ENCODE measurements at regions not wholly inside any gene's neighbourhood (a gene's known extent, or its start where the extent isn't known, plus 50 kb on each side); places are given as distances from the start of the nearest gene placed in this dataset.

DNA sequence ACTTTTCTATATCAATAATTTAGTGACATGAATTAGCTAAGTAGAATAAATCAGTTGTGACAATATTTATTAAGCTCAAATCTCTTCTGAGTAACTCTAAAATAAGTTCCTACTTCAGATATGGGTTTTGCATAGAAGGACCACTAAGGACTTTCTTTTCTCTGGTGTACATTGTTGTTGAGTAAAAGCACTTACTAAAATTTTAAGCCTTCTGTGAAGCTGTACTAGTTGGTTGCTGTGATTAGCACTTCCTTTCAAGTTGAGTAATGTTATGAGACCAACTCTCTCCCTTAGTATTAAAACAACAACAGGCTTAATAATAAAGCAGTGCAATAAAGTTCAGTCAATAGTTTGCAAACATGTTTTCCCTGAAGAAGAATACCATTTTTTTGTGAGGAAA is 667.4 kb upstream of the NDST4 start:
- BruUV-seq (replicated peaks): no TSS peak
- in situ Hi-C loops (cut with HindIII; ENCODE audit: low pct_unique_long_range_greater_than_20kb, low sequenced_read_pairs): no loop called here

GRCh38 chr4:115780268-115780667 is 666.8 kb upstream of the NDST4 start:
- Histone ChIP-seq H3K27me3 (ENCODE audit: control insufficient read depth, insufficient read depth, low read length) (no peaks in the 10 kb centered on the region), H3K27ac (ENCODE audit: low read length) (no peak overlapping the region), H3K4me3 (ENCODE audit: low read depth in 2 of 2, low read length in 2 of 2) (no peak overlapping the region), H3K4me1 (ENCODE audit: control insufficient read depth, insufficient read depth, low read length) (no peaks in the 10 kb centered on the region), H3K36me3 (ENCODE audit: control insufficient read depth, insufficient read depth, low read length) (no peaks in the 10 kb centered on the region), H3K9me3 (ENCODE audit: control insufficient read depth, insufficient read depth, low read depth, low read length) (no peaks in the 10 kb centered on the region)
- no peak for ATAC-seq
- intact Hi-C loops (cut with micrococcal nuclease; ENCODE audit: unreplicated experiment) (no loop called here), in situ Hi-C loops (cut with HindIII; ENCODE audit: low pct_unique_long_range_greater_than_20kb, low sequenced_read_pairs) (no loop called here)
- CTCF ChIA-PET: no interaction called here
- POLR2A ChIA-PET: no interaction called here
- DNase-seq (ENCODE audit: low read depth, low spot score): no peak
- TF ChIP-seq, protein P1, sequence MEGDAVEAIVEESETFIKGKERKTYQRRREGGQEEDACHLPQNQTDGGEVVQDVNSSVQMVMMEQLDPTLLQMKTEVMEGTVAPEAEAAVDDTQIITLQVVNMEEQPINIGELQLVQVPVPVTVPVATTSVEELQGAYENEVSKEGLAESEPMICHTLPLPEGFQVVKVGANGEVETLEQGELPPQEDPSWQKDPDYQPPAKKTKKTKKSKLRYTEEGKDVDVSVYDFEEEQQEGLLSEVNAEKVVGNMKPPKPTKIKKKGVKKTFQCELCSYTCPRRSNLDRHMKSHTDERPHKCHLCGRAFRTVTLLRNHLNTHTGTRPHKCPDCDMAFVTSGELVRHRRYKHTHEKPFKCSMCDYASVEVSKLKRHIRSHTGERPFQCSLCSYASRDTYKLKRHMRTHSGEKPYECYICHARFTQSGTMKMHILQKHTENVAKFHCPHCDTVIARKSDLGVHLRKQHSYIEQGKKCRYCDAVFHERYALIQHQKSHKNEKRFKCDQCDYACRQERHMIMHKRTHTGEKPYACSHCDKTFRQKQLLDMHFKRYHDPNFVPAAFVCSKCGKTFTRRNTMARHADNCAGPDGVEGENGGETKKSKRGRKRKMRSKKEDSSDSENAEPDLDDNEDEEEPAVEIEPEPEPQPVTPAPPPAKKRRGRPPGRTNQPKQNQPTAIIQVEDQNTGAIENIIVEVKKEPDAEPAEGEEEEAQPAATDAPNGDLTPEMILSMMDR (IDR thresholded peaks at IDR 0.05): no peak
- TF ChIP-seq POLR2AphosphoS5 (IDR thresholded peaks at IDR 0.05; ENCODE audit: low read depth, low read length) (no peak), SIN3A (IDR thresholded peaks at IDR 0.05; ENCODE audit: borderline replicate concordance, insufficient read depth, low read depth, low read length) (no peak), TCF7L2 (IDR thresholded peaks at IDR 0.05; ENCODE audit: low read depth, low read length) (no peak)
- TF ChIP-seq, protein P2, sequence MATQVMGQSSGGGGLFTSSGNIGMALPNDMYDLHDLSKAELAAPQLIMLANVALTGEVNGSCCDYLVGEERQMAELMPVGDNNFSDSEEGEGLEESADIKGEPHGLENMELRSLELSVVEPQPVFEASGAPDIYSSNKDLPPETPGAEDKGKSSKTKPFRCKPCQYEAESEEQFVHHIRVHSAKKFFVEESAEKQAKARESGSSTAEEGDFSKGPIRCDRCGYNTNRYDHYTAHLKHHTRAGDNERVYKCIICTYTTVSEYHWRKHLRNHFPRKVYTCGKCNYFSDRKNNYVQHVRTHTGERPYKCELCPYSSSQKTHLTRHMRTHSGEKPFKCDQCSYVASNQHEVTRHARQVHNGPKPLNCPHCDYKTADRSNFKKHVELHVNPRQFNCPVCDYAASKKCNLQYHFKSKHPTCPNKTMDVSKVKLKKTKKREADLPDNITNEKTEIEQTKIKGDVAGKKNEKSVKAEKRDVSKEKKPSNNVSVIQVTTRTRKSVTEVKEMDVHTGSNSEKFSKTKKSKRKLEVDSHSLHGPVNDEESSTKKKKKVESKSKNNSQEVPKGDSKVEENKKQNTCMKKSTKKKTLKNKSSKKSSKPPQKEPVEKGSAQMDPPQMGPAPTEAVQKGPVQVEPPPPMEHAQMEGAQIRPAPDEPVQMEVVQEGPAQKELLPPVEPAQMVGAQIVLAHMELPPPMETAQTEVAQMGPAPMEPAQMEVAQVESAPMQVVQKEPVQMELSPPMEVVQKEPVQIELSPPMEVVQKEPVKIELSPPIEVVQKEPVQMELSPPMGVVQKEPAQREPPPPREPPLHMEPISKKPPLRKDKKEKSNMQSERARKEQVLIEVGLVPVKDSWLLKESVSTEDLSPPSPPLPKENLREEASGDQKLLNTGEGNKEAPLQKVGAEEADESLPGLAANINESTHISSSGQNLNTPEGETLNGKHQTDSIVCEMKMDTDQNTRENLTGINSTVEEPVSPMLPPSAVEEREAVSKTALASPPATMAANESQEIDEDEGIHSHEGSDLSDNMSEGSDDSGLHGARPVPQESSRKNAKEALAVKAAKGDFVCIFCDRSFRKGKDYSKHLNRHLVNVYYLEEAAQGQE (IDR thresholded peaks at IDR 0.05; ENCODE audit: insufficient read depth in 1 of 2, low read depth in 2 of 2, low read length in 1 of 2): no peak
- BruUV-seq (replicated peaks): no TSS peak

More for the DNA sequence above, 667.4 kb upstream of the NDST4 start:
- intact Hi-C loops (cut with micrococcal nuclease; ENCODE audit: unreplicated experiment): no loop called here
- no peak for DNase-seq (ENCODE audit: low read depth, low spot score)
- TF ChIP-seq, protein P2 (IDR thresholded peaks at IDR 0.05; ENCODE audit: insufficient read depth in 1 of 2, low read depth in 2 of 2, low read length in 1 of 2): no peak
- TF ChIP-seq POLR2AphosphoS5 (IDR thresholded peaks at IDR 0.05; ENCODE audit: low read depth, low read length) (no peak), SIN3A (IDR thresholded peaks at IDR 0.05; ENCODE audit: borderline replicate concordance, insufficient read depth, low read depth, low read length) (no peak), TCF7L2 (IDR thresholded peaks at IDR 0.05; ENCODE audit: low read depth, low read length) (no peak)
- TF ChIP-seq, protein P1 (IDR thresholded peaks at IDR 0.05): no peak
- no peaks in the 10 kb centered on the region for H3K4me1 ChIP-seq (ENCODE audit: control insufficient read depth, insufficient read depth, low read length)
- ChIA-PET POLR2A (no interaction called here), CTCF (no interaction called here)
- H3K27ac ChIP-seq (ENCODE audit: low read length): no peak overlapping the region
- ATAC-seq: no peak
- no peak overlapping the region for H3K4me3 ChIP-seq (ENCODE audit: low read depth in 2 of 2, low read length in 2 of 2)
- no peaks in the 10 kb centered on the region for H3K9me3 ChIP-seq (ENCODE audit: control insufficient read depth, insufficient read depth, low read depth, low read length)
- H3K36me3 ChIP-seq (ENCODE audit: control insufficient read depth, insufficient read depth, low read length): no peaks in the 10 kb centered on the region
- no peaks in the 10 kb centered on the region for H3K27me3 ChIP-seq (ENCODE audit: control insufficient read depth, insufficient read depth, low read length)
